Type B pancreatic cell (in vitro differentiated cells): ENCODE measurements at regions not wholly inside any gene's neighbourhood (a gene's known extent, or its start where the extent isn't known, plus 50 kb on each side); places are given as distances from the start of the nearest gene placed in this dataset.

Experiments
- DNase-seq: peaks from one replicate; pipeline ENCODE4 v3.0.0; 2021; ENCODE audit warnings: mixed read lengths; ENCODE audit not compliant: unreplicated experiment; ENCODE audit errors: extremely low spot score
- H3K27ac Mint-ChIP-seq: 2 replicates; pipeline ENCODE4 v1.8.0; 2021; ENCODE audit warnings: mild to moderate bottlenecking, mixed read lengths
- H3K27me3 Mint-ChIP-seq: 2 replicates; pipeline ENCODE4 v1.8.0; 2021; ENCODE audit warnings: mixed read lengths
- H3K36me3 Mint-ChIP-seq: 2 replicates; pipeline ENCODE4 v1.8.0; 2021; ENCODE audit warnings: mixed read lengths
- H3K4me1 Mint-ChIP-seq: one replicate; pipeline ENCODE4 v1.8.0; 2021; ENCODE audit warnings: mixed read lengths; ENCODE audit not compliant: unreplicated experiment
- H3K4me3 Mint-ChIP-seq: 2 replicates; pipeline ENCODE4 v1.8.0; 2021; ENCODE audit warnings: mild to moderate bottlenecking, mixed read lengths
- H3K9me3 Mint-ChIP-seq: 2 replicates; pipeline ENCODE4 v1.8.0; 2021; ENCODE audit warnings: mixed read lengths
- TF ChIP-seq, protein P1 (sequence below): fragments of 200-600 bp; sonication (generic); conservative IDR thresholded peaks from 2 replicates; pipeline ENCODE4 v1.5.0; 2021; ENCODE audit warnings: antibody characterized with exemption, mild to moderate bottlenecking

GRCh38 chr1:235024711-235025421, 103.8 kb downstream of the TOMM20 start:
- Mint-ChIP-seq H3K4me3 (no peak overlapping the region), H3K27ac (no peak overlapping the region), H3K36me3 (no peaks in the 10 kb centered on the region), H3K4me1 (peaks cover 26% of the 10 kb centered on the region), H3K9me3 (no peaks in the 10 kb centered on the region), H3K27me3 (peaks cover 6% of the 10 kb centered on the region)
- TF ChIP-seq, protein P1, sequence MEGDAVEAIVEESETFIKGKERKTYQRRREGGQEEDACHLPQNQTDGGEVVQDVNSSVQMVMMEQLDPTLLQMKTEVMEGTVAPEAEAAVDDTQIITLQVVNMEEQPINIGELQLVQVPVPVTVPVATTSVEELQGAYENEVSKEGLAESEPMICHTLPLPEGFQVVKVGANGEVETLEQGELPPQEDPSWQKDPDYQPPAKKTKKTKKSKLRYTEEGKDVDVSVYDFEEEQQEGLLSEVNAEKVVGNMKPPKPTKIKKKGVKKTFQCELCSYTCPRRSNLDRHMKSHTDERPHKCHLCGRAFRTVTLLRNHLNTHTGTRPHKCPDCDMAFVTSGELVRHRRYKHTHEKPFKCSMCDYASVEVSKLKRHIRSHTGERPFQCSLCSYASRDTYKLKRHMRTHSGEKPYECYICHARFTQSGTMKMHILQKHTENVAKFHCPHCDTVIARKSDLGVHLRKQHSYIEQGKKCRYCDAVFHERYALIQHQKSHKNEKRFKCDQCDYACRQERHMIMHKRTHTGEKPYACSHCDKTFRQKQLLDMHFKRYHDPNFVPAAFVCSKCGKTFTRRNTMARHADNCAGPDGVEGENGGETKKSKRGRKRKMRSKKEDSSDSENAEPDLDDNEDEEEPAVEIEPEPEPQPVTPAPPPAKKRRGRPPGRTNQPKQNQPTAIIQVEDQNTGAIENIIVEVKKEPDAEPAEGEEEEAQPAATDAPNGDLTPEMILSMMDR = no peak
- no peak for DNase-seq

GRCh38 chr1:235023711-235024439, 104.8 kb downstream of the TOMM20 start:
- Mint-ChIP-seq H3K4me3 (no peak overlapping the region), H3K9me3 (no peaks in the 10 kb centered on the region), H3K4me1 (peaks cover 35% of the 10 kb centered on the region), H3K27ac (no peak overlapping the region), H3K27me3 (peaks cover 6% of the 10 kb centered on the region), H3K36me3 (no peaks in the 10 kb centered on the region)
- TF ChIP-seq, protein P1 = no peak
- no peak for DNase-seq

DNA sequence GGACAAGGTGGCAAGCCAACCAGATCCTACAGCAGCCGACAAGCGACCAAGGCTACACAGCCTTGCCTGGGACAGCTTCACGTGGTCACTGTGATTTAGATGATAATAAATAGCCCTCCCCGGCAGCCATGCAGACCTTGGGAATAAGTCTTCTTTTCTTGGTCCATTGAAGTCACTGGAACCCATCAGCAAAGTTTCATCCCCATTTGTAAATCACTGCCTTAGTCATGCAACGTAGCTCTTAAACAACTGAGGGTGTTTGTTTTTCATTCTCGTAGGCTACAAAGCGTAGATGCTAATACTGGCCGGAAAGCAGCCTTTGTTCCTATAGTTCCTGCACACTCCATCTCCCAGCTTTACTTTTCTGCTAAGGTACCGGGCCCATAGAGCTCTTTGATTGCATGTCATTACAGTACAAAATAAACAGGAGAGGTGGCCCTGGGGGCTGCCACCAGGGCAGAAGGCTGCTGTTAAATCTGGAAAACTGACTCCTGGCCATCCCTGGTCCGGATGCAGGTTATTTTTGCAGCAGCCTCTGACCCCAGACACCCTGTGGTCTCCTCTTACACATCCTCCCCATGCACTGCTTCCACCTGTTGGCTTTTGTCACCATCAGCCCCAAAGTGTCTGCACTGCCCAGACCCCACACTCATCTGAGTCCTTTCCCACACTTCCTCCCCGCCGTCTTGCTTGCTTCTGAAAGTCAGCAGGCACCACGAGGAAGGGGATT, 105.5 kb downstream of the TOMM20 start:
- Mint-ChIP-seq H3K4me3 (peak overlapping the region; percentile 15), H3K9me3 (peaks cover 6% of the 10 kb centered on the region), H3K27me3 (peaks cover 6% of the 10 kb centered on the region), H3K4me1 (peaks cover 42% of the 10 kb centered on the region), H3K27ac (no peak overlapping the region), H3K36me3 (no peaks in the 10 kb centered on the region)
- TF ChIP-seq, protein P1 = no peak
- DNase-seq = no peak

GRCh38 chr1:235022341-235022980, 106.2 kb downstream of the TOMM20 start:
- H3K27me3 Mint-ChIP-seq = peaks cover 6% of the 10 kb centered on the region
- no peak overlapping the region for H3K4me3 Mint-ChIP-seq
- TF ChIP-seq, protein P1 = no peak
- no peaks in the 10 kb centered on the region for H3K36me3 Mint-ChIP-seq
- peaks cover 6% of the 10 kb centered on the region for H3K9me3 Mint-ChIP-seq
- no peak overlapping the region for H3K27ac Mint-ChIP-seq
- H3K4me1 Mint-ChIP-seq = peaks cover 42% of the 10 kb centered on the region
- no peak for DNase-seq

DNA sequence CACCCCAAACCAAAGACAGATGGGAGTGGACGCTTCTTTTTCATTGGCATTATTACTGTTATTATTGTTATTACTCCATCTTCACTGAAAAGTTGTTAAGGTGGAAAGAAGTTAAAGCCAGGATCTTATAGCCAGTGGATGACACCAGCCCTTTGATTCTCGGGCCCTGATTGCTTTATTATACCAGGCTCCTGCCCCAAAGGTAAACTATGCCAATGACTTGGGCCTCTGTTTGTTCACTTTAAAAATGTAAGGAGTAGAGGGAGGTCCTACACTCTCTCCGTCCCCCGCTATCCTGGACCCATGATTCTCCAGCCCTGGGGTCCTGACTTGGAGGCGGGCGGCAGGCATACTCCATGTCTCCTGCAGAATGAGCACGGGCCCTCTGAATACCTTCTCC, 106.8 kb downstream of the TOMM20 start:
- Mint-ChIP-seq H3K4me3 (no peak overlapping the region), H3K27me3 (peaks cover 6% of the 10 kb centered on the region), H3K27ac (no peak overlapping the region), H3K36me3 (no peaks in the 10 kb centered on the region), H3K9me3 (peaks cover 6% of the 10 kb centered on the region), H3K4me1 (peaks cover 42% of the 10 kb centered on the region)
- TF ChIP-seq, protein P1 = no peak
- DNase-seq = no peak
